GM18499 (cell line): ENCODE measurements at regions not wholly inside any gene's neighbourhood (a gene's known extent, or its start where the extent isn't known, plus 50 kb on each side); places are given as distances from the start of the nearest gene placed in this dataset.

Source experiments
- ATAC-seq: cut with Tn5 transposase; IDR thresholded peaks from one replicate; pipeline ENCODE4 v1.9.1; 2021; ENCODE audit warnings: moderate number of reproducible peaks; ENCODE audit not compliant: insufficient read depth, unreplicated experiment

DNA sequence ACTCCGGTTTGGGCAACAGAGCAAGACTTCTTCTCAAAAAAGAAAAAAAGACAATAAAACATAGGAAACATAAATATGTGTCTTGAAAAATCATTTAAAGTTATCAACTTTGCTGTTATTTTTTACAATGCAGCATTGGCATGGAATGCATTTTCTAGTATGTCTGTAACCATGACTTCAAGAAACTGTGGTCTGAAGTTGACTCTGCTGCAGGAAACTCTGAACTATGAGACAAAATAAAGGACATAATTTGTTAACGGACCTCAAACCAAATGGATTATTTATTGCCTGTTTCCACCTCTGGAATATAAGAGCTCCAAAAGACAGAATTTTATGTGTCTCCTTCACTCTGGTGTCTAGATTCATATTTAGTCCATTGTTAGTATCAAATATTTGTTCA, 79.1 kb downstream of the TRIB2 start:
- ATAC-seq, result no peak

DNA sequence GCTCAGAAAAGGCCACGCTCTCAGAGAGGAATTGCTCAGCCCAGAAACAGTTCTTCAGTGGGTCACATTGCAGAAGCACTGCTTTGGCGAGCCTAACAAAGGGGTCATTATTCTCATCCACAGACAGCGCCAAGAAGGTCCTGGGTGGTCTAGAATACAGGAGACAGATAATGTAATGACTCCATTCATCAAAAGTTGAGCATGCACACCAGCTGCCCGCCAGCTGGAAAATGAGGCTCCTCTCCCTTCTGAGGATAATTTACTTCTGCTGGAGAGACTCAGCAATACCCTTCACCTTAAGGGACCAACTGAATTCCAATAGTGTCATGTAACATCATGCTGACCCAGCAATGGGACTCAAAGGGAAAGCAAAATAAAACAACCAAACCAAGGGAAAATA, 79.9 kb downstream of the TRIB2 start:
- no peak for ATAC-seq

DNA sequence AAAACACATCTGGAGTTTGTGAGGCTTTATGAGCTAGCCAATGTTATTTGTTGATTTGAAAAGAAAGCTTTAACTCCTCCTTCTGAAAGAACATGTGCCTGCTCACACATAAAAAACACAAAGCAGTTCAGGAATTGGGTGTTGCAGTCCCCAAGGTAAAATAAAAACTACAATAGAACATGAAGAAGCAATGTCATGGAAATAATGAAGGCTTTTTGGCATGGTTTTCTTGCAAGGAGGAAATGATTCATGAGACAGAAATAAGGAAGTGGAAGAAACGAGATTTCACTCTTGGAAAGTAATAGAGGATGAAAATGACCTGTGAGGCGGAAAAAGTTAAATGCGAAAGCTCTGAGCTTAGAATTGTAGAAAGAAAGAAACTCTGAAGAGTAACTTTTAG, 81.1 kb downstream of the TRIB2 start:
- no peak for ATAC-seq

DNA sequence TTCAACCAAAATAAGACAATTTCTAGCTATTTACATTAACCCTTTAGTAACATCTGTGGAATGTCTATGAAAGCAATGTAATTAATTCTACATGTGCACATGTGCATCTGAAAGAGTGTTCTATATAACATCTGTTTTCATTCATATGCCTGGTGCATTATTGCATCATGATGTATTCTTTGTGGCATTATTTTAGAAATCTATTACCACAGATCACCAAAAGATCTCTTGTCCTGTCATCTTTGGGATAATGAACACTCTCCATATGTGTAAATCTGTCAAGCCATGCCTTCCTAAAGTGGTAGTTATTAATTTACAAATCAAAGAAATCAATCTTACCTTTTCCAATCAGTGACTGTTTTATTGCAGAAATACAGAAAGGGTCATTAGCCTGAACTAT, 86.9 kb downstream of the TRIB2 start:
- ATAC-seq, result no peak

DNA sequence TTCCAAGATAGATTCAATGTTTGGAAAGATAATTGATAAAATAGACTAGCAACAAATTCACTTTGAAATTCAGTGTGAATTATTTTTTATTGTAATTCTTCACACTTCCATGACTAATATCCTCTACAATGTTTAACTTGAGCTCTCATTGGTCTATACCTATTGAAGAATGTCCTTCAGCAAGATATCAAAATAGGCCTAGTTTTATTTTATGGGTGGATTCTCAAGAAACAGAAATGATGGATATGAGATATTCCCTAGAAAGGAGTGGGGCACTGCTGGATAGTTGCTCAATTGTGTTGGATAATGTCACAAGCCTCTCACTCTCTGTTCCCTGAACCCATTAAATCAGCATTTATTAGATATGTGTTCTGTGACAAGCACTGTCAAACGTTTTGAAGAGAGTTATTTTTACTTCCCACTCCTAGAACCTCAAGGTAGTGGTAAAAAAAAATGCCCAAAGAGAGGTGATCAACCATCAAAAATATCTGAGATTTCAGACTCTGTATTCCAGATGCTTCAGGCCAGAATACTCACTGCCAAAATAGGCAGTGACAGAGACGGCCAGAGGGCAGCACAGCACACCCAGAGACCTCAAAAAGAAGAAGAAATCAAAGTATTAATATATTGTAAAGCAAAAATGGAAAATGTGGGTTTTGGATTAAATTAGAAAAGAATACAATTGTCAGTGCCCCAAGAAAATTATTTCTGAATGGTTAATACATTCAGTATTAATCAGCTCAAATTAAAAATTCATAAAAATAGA, 87.5 kb downstream of the TRIB2 start:
- ATAC-seq, result no peak

- no peak for ATAC-seq
Measured at GRCh38 chr2:12805033-12805432, 88.3 kb downstream of the TRIB2 start.

- ATAC-seq, result no peak
Measured at GRCh38 chr2:12806549-12807242, 90.0 kb downstream of the TRIB2 start.

GRCh38 chr2:12807907-12808810, 91.4 kb downstream of the TRIB2 start:
- ATAC-seq, result no peak

- ATAC-seq, result no peak
Measured at GRCh38 chr2:12809526-12809925, 92.8 kb downstream of the TRIB2 start.

DNA sequence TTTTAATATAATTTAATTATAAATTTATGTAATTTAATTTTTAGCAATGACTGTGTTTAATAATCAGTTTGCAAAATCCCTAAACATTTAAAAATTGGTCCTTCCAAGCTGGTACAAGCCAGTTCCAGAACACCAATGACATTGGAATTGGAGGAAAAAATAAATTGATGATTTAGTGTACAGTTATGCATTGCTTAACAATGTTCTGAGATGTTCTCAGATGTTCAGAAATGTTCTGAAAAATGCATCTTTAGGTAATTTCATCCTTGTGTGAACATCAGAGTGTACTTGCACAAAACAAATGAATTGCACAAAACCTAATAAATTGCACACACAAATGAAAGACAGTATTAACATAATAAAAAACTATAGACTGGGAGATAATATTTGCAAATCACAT, 95.2 kb downstream of the TRIB2 start:
- no peak for ATAC-seq

DNA sequence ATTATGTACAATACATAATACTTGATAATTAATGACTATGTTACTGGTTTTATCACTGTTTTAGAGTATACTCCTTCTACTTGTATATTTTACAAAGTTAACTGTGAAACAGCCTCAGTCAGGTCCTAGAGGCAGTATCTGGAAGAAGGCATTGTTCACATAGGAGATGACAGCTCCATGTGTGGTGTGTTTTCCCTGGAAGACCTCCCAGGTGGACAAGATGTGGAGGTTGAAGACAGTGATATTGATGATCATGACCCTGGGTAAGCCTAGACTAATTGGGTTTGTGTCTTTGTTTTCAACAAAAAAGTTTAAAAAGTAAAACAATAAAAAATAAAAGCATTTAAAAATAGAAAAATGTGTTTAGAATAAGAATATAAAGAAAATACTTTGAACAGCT, 96.4 kb downstream of the TRIB2 start:
- ATAC-seq, result no peak

DNA sequence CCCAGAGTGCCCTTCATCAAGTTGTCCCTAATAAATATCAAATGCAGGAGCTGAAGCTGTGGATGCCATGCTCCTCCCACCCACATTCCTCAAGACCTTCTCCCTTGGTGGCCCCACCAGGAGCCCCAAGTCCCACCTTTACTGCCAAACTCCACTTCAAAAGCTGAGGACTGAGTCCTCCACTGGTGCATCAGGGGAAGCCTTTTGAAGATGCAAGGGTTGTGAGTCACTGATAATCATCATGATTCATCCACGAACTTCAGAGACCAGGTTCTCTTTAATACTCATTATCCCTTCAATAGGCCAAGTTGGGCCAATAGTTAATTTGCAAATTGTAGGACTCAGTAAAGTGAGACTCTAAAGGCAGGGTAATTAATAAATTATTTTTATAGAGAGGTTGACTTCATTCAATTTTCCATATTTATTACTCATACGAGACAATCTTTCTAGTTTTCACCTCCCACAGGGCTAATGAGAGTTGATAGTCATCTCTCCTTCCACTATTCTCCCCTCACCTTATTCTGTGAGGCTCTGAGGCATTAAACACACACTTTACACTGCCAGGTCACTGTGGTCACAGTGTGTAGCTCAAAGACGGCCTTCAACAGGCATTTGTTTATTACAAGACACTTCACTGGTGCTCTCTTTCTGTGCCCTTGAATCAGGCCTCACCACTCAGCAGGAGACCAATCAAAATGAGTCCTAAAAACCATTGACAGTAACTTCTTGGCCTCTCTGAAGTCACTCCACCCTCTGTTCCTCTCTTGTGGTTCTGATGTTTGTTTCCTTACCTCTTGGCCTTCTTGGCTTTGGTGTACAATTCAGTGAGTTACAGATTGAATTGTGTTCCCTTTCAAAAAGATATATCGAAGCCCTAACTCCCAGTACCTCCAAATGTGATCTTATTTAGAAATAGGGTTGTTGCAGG, 99.9 kb downstream of the TRIB2 start:
- ATAC-seq, result no peak

- no peak for ATAC-seq
Measured at GRCh38 chr2:12817870-12818269, 101.1 kb downstream of the TRIB2 start.

DNA sequence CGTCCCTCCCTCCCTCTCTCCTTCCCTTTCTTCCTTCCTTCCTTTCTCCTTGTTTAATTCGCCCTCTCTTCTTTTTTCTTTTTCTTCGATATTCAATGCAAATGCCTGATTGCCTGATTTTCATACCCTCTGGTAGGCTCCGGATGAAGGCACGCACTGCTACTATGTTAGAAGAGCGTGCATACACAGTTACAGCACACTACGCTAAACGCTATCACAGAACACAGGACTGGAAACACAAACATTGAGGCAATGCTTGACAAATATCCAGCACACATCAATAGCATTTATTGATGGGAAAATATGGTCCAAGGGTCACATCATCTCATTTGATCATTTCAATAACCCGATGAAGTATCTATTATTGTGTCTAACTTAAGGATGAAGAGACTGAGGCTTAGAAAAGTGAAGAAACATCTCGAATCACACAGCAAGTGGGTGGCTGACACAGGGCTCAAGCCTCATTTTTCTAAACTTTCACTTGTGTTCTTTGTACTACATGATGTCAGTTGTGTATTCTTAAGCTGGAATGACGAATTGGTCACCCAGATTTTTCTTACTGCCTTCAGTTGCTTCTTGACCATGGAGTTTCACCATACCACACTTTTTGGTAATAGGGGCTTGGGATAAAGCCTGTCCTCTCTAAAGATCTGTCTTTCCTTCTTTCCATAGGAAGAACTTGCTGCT, 101.8 kb downstream of the TRIB2 start:
- ATAC-seq, result no peak

GRCh38 chr2:12819103-12819475, 102.4 kb downstream of the TRIB2 start:
- no peak for ATAC-seq

- no peak for ATAC-seq
Measured at GRCh38 chr2:12819721-12820120, 103.0 kb downstream of the TRIB2 start.

DNA sequence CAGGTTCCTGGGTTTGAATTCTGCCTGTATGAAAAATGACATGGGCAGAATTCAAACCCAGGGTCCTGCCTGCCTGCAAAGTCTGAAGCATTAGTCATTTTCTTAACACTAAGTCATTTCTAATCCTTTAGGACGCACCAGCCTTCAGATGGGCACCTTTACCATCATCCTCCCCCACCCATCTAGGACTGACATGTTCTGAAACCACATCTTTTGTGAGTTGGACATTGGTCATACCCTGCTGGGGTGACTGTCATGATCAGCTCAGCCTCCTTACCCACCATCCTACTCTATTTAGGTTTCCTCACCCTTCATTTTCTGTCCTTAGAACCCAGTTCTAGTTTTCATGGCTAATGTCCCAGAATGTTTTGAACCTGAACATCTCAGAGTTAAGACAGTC, 104.9 kb downstream of the TRIB2 start:
- no peak for ATAC-seq

- ATAC-seq, result no peak
Measured at GRCh38 chr2:12824351-12824777, 107.6 kb downstream of the TRIB2 start.

DNA sequence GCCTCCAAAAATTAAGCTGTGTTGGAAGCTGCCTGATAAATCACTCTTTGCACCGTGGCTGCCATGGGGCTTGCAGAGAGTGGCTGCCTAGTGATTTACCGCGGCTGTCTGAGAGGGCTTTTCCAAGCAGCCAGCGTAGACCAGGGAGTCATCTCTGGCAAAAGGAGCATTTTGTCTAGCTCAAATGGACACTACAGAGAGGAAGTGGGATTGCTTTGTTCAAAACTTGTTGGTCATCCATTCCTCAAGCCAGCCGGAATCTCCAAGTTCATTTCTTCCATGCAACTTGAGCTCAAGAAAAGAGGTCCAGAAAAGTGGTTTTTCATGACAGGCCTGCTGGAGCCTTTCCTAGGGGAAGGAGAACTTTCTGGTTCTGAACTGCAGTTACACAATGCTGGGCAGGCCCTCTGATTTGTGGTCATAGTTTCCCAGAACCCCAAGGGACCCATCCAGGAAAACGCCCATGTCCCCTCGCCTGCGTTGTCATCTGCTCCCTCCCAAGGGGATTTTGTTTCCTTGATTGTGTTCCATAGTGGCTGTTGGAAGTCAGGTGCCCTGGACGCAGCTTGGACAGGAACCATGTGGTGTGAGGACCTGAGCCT, 108.1 kb downstream of the TRIB2 start:
- ATAC-seq, result no peak
